AG09319 (cell line): ENCODE measurements at regions not wholly inside any gene's neighbourhood (a gene's known extent, or its start where the extent isn't known, plus 50 kb on each side); places are given as distances from the start of the nearest gene placed in this dataset.

Source experiments
- DNase-seq: peaks from one replicate; pipeline ENCODE4 v3.0.0-alpha.2; 2010; ENCODE audit warnings: low read depth; ENCODE audit errors: extremely low read depth
- TF ChIP-seq, protein P1 (sequence below): IDR thresholded peaks from 2 replicates; pipeline ENCODE4 v1.5.1; 2011; ENCODE audit warnings: low read depth, mild to moderate bottlenecking, inconsistent platforms, low read length, moderate library complexity

DNA sequence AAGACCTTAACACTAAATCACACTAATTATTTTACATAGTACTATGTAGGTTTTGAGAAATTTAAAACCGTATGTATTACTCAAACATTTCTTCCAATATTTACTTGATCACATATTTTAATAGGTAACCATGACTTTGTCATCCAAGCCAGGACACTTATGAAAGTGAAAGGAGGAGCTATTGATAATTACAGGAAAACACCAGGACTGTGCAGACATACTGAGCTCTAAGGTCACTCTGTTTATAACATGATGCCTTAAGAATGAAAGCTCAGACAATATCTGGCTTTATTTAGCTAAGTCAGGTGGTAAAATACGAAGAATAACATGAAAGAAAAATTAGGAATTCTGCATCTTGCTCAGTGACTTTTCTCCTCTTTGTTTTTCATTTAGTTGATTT is 216.0 kb upstream of the NANOGP8 start:
- DNase-seq = no peak
- TF ChIP-seq, protein P1, sequence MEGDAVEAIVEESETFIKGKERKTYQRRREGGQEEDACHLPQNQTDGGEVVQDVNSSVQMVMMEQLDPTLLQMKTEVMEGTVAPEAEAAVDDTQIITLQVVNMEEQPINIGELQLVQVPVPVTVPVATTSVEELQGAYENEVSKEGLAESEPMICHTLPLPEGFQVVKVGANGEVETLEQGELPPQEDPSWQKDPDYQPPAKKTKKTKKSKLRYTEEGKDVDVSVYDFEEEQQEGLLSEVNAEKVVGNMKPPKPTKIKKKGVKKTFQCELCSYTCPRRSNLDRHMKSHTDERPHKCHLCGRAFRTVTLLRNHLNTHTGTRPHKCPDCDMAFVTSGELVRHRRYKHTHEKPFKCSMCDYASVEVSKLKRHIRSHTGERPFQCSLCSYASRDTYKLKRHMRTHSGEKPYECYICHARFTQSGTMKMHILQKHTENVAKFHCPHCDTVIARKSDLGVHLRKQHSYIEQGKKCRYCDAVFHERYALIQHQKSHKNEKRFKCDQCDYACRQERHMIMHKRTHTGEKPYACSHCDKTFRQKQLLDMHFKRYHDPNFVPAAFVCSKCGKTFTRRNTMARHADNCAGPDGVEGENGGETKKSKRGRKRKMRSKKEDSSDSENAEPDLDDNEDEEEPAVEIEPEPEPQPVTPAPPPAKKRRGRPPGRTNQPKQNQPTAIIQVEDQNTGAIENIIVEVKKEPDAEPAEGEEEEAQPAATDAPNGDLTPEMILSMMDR = no peak

DNA sequence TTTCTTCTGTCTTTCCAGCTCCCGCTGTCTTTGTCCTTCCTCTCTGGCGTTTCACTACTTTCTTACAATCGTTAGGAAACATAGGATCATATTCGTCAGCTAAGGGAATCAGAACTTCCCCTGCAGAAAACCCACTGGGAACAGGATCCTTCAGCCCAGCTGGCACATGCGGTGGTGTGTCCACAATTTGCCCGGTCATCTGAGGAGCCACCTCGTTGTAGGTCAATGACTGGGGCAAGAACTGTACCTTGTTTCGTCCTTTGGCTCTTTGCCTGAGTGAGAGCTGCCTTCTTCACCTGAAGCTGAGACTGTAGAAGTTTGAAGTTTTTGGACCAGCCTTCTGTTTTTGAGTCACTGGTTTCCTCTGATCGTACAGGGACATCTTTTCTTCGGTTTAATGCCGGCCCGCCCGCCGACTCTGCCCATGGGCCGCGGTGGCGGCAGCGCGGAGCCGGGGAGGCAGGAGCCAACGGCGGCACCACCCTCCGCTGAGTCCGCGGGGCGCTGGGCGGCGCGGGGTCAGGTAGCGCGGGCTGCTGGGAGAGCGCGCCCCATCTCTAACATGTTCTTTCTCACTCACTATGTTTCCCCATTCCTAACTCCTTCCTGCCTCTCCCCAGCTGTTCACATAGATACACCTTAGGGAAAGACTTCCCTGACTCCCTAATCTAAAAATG is 214.1 kb upstream of the NANOGP8 start:
- no peak for DNase-seq

DNA sequence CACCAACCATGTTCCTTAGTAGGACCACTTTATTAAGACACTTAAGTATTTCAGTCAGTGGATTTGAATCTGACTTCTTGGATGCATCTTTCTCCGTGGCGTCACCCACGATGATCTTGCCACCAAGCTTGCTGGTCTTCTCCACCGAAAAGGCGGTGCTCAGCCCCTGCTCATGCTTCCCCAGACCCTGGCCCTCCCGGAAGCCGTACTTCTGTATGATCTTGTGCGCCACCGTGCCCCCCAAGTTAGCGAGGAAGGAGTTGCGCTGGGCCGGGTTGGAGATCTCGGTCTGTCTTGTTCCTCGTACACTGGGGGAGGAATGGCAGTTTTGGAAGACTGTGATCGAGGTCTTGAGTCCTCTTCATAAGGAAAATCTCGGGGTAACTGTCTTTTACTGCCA is 213.4 kb upstream of the NANOGP8 start:
- TF ChIP-seq, protein P1 = no peak
- no peak for DNase-seq

More for the DNA sequence above, 214.1 kb upstream of the NANOGP8 start:
- TF ChIP-seq, protein P1 = no peak

DNA sequence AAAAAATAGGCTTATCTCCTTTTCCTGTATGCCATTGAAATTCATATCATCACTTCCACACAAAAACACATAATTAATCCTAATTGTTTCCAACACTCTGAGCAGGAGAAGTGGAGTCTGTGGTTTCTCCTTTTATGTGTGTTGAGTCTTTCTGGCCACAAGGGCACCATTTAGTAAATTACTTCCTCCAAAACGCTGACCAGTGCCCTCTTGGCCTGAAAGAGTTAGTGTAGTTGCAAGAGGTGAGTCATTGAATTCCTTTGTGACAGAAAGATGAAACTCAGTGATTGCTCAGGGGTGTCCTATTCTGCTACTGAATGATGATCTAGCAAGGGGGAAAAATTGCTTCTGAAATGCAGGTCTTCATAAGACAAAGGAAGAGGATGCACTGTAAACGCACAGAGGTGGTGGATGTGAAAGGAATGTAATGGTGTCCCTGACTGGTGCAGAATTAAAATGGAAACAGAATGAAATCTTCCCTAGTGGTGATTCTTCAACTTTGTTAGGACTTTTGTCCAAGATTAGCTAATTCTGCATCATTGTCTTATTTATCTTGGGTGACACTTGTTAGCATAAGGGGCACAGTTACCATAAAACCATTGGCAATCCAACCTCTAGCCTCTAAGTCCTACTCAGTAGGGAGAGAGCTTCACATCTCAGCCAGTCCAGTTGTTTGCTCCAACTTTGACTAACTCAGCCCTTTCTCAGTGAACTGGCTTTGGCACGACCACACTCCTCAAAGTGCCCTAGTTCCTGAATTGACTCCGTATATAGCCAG is 208.4 kb upstream of the NANOGP8 start:
- DNase-seq = no peak
- TF ChIP-seq, protein P1 = no peak

DNA sequence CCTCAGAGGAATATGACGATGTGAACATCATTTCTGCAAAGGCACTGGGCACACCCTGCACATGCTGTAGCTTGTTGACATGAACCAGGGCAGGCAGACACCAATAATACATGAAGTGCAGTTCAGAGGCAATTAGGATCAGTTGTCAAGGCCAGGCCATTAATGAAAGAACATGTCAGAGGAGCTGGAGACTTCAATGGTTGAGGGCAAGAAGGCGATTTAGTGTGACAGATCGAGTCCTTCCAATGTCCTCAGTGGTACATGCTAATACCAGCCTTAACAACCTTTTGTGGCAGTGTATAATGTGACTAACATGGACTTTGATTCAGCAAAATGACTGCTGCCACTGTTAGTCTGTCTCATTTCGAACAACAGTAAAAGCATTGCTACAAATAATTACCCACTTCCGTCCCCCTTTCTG is 205.2 kb upstream of the NANOGP8 start:
- no peak for DNase-seq
- TF ChIP-seq, protein P1 = no peak

DNA sequence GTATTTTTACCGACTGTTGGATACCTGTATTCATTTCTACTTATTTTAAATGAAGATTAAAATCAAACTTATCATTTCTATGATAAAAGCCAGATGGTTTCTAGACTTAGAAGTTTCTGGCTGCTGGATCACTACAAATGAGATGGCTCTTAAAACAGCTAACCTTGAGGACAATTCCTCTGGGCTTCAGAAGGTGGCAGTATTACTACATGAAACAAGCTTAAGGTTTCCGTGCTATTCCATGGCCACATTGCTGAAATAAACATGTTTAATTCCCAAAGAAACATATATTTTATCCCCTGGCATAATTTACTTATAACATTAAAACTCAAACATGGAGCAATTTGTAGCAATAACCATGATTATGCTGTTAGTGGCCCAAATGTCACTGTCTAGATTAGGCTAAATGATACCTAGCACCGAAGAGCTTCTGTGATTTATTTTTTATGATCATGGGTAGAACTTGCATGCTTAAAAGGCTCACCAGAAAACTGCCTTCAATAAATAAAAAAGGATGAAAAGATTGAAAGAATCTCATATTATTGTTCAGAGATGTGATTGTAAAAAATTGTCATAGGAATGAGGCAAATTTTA is 204.0 kb upstream of the NANOGP8 start:
- peak; percentile 39 for DNase-seq

More for the DNA sequence above, 204.0 kb upstream of the NANOGP8 start:
- TF ChIP-seq, protein P1 = peak; percentile 85
